Hepatic stellate cell (primary cell): ENCODE measurements at regions not wholly inside any gene's neighbourhood (a gene's known extent, or its start where the extent isn't known, plus 50 kb on each side); places are given as distances from the start of the nearest gene placed in this dataset.
"Not testable (repeated sequence)": the region's sequence is repeated elsewhere in the genome, so short reads cannot be mapped to it uniquely, and the experiment has no call there.

Source experiments
- DNase-seq: peaks from one replicate; pipeline ENCODE4 v3.0.0; 2011; ENCODE audit warnings: low spot score

GRCh38 chr6:170213637-170214018 is 77.2 kb downstream of the DLL1 start:
- DNase-seq = not testable (repeated sequence)

DNA sequence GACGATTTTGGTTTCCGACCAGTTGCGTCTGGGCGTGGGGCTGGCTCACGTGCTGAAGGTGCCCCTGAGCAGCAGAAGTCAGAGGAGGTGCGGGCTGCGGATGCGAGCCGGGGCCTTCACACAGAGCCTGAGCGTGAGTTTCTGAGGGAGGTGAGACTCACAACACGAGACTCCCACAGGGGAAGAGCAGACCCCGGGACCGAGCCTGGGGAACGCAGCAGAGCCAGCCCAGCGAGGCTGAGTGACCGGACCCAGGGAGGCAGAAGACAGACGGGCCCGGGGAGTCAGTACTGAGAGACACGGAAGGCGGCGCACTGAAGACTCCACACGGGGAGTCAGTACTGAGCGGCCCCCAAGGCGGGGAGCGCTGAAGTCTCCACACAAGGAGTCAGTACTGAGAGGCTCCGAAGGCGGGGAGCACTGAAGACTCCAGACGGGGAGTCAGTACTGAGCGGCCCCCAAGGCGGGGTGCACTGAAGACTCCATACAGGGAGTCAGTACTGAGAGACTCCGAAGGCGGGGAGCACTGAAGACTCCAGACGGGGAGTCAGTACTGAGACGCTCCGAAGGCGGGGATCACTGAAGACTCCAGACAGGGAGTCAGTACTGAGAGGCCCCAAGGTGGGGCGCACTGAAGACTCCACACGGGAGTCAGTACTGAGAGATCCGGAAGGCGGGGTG is 77.8 kb downstream of the DLL1 start:
- DNase-seq = no peak

DNA sequence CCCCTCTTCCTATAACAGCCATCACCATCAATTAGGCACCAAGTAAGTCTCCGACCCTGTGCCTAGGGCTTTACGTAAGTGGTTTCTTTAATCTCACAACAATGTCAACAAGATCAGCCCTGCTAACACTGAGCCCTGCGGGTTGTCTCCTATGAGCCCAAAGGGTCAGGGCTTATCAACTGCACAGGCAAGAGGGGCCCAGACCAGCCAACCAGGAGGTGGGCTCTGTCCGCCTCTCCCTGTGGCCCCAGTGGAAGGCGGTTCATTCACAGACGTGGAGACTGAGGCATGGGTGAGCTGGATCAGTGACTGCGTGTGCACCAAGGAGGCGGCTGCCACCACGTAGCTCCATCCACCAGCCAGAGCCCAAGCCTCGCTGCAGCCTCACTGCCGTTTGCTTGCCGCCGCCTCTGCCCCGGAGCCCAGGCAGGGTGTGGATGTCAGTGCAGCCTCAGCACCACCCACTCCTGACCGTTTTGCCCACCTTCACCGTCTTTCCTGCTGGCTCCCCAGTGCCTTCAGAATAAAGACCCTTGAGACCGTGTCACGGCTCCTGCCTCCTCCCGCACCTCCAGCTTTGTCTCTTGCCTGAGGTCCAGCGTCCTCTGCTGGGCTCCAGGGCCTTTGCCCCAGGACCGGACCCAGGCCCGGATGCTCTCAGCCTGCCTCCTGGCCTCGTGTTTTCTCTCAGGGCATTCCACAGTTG is 78.7 kb downstream of the DLL1 start:
- DNase-seq = no peak

DNA sequence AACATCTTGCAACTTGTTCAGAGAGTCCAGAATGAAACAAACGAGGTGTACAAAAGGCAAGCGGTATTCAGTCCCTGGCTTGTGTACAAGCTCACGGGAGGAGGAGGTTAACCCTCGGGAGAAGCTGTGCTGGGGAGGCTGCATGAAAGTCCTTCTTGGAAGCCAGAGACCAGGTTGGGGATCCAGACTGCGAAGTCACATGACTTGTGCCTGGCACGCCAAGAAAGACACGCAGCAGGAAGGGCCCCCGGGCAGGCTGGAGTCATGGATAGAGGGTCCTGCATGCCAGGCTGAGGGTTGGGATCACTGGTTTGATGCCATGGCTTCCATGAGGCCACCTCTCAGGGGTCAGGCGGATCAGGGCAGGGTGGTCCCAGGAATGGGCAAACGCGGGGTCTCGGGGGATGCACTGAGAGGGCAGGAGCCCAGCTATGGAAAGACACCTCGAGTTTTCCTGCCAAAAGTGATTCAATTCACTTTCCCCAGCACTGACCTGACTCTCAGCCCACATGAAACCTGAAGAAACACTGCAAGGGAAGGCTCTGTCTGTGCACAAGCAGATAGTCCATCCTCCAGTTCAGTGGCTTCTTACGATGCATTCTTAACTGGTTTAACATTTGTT is 79.4 kb downstream of the DLL1 start:
- no peak for DNase-seq

GRCh38 chr6:170210651-170211403 is 80.1 kb downstream of the DLL1 start:
- DNase-seq = no peak

- no peak for DNase-seq
These were observed 80.9 kb downstream of the DLL1 start for GRCh38 chr6:170210026-170210390.

DNA sequence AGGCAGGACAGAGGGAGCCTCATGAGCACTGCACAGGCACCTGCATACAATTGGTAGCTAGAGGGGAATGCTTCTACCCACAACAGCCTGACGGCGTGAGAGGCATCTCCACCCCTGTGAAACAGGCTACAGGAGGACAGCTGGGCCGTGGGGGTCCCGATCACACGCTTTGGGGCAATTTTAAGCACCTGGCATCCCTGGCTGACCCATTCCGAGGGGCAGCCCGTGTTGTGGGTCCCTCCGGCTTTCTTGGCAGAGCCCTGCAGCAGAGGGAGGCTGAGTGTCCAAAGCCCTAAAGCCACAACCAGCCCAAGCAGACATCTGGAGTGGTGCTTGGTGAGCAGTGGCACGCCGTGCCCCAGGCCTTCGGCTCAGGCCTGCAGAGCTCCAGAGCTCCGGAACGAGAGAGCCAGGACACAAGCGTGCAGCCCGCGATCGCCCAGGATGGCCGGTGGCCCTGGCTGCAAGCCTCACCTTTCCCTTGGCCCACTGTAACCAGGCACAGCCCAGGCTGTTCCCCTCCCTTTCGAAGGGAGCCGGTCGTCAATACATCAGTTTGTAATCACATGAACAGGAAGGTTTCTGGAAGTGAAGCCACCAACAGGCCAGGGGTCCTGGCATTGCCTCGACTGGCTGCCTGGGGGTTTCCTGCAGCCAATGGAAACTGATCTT is 81.4 kb downstream of the DLL1 start:
- no peak for DNase-seq

GRCh38 chr6:170208651-170209353 is 82.1 kb downstream of the DLL1 start:
- no peak for DNase-seq

- DNase-seq = no peak
These were observed 82.7 kb downstream of the DLL1 start for GRCh38 chr6:170208182-170208601.

- no peak for DNase-seq
These were observed 83.2 kb downstream of the DLL1 start for GRCh38 chr6:170207586-170208181.

- no peak for DNase-seq
These were observed 83.9 kb downstream of the DLL1 start for GRCh38 chr6:170206851-170207431.

DNA sequence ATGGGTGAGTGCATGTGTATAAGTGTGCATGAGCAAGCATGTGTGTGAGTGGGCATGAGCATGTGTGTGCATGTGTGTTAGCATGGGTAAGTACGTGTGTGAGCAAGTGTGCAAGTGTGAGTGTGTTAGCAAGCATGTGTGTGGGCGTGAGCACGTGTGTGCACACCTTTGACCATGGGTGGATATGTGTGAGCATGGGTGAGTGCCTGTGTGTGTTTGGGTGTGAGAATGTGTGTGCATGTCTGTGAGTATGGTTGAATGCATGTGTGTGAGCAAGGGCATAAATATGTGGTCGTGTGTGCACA is 84.6 kb downstream of the DLL1 start:
- no peak for DNase-seq

DNA sequence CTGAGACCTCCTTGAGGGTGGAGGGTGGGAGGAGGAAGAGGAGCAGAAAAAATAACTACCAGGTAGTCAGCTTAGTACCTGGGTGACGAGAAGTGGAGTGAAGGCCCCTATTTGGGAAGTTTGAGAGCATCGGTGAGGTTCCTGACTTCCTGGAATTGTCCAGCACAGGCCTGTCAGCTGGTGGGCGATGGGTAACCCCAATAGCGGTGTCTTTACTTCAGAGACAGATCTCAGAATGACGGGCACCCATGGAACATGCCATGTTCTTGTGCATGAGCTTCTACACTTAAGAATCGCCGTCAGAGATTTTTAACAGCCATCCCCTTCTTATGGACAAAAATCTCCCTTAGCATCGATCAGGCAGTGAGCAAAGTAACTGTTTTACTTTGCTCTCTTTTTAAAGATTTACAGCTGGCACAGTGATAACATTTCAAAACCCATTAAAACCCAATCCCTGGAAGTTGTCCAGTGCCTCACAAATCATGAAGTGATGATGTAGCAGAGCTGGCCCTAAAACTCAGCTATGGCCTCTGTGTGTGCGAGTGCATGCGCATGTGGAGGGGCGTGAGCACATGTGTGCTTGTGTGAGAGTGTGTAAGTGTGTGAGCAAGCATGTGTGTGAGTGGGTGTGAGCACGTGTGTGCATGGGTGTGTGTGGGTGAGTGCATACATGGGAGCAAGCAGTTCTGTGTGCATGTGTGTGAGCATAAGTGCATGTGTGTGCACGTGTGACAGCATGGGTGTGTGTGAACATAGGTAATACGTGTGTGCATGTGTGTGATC is 85.2 kb downstream of the DLL1 start:
- DNase-seq = no peak

DNA sequence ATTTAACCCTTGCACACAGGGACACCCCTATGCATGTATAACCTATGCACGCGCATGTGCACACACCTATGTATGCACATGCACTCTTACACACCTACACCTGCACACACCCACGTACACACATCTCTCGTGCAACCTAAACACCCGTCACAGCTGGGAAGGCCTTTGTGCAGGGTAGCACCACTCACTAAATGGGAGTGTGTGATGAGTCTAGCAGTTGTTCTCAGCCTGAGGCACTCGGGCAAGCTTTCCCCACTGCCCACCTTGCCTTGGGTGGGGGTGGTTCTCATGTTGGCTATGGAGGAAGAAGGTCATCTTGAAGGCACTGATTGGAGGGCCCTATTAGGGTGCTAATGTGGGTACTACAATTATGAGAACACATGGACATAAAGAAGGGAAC is 85.8 kb downstream of the DLL1 start:
- DNase-seq = no peak

- DNase-seq = no peak
These were observed 87.7 kb downstream of the DLL1 start for GRCh38 chr6:170203212-170203611.

GRCh38 chr6:170202416-170203135 is 88.3 kb downstream of the DLL1 start:
- no peak for DNase-seq

GRCh38 chr6:170201361-170201760 is 89.5 kb downstream of the DLL1 start:
- no peak for DNase-seq

- no peak for DNase-seq
These were observed 90.4 kb downstream of the DLL1 start for GRCh38 chr6:170200458-170200891.

DNA sequence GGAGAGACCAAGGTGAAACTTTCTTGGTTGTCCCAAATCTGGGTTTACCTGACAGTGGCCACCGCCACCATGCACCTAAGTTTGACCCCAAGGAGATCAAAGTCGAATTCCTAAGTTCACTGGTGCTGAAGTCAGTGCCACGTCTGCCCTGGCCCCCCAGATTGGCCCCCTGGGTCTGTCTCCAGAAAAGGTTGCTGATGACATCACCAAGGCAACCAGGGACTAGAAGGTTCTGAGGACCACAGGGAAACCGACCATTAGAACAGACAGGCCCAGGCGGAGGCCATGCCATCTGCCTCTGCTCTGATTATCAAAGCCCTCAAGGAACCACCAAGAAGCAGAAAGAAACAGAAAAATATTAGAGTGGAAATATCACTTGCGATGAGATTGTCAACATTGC is 91.2 kb downstream of the DLL1 start:
- DNase-seq = no peak
